T-helper 2 cell (primary cell): ENCODE measurements at regions not wholly inside any gene's neighbourhood (a gene's known extent, or its start where the extent isn't known, plus 50 kb on each side); places are given as distances from the start of the nearest gene placed in this dataset.
"Not testable (repeated sequence)": the region's sequence is repeated elsewhere in the genome, so short reads cannot be mapped to it uniquely, and the experiment has no call there.

Source experiments
- DNase-seq, 5 experiments: peaks; one replicate each; pipeline versions ENCODE4 v3.0.0 to v3.0.0-alpha.2; 2012 to 2022

DNA sequence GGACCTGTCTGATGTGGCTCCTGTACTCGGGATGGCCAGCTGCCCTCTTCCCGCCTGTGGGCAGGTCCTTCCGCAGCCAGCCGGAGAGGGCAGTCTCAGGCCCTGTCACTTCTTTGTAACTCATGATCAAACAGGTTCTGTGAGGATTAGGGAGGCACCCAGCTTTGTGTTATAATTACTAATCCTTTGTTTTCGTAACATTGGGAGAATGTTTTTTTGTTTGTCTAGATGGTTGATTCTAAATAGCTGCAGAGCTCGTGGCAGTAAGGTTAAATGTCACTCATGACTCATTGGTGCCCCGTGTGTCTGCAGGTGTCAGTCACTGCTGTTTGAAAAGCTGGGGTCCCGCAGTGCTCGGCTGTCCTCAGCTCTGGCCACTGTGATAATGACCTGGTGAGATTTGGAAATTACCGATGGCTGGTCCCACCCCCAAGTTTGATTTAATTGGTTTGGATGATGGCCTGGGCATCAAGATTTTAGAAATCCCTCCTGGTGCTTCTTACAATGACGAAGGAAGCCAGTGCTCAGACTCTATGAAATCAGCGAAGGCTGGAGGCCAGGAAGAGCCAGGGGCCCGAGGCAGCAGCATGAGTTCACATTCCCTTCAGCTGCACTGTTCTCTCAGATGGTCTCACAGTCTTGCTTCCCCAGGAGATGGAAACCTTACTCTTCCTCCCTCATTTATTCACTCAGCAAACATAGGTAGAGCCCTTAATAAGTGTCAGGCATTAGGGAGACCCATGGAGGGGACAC is 172.8 kb downstream of the VAPA start:
- no peak for DNase-seq

DNA sequence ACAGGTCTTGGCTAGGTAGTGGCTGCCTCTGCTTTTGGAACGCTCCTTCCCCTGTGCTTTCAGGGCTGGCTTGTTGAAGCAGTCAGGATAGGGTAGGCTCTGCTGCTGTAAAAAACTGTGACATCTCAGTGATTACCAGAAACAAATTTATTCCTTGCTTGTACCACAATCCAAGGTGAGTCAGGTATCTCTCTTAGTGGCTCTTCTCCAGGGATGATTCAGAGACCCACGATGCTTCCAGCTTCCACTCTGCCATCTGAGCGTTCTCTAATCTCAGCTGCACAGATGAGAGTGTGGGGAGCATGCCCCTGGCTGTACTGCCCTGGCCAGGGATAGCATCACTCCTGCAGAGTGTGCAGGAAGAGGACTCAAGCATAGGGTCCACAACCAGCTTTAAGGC is 174.9 kb downstream of the VAPA start:
- DNase-seq = no peak

DNA sequence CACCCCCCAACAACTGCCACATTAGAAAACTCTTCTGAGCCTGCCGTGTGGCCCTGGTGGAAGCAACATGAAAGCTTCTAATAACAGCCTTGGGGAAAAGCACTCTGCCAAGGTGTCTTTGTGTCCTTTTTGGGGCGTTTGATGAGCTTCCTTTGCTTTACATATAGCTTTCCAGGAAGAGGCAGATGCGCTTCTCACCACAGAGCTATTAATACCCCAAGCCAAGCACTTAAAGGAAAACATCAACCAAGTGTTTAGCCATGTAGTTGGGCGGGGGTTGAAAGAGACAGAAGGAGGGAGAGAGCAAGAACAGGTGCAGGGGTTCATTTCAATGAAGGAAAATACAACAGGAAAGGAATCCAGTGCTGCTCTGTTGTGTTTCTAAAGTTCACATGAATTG is 176.1 kb downstream of the VAPA start:
- no peak for DNase-seq

DNA sequence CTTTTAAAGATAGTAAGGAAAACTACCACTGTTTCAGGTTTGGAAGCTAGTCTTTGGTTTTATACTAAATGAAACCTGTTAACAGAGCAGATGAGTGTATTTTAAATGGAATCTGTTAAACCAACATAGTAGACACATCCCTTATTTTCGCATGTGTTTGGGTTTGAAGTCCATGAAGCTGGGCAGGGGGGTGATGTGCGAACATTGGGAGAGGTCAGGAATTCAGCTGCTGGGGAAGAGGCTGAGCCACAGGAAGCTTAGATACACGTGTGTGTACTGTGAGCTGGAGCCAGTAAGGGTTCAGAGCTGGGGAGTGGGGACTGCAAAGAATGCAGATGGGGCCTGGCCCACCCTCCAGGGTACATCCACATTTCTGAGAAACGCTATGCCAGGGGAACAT is 176.9 kb downstream of the VAPA start:
- no peak for DNase-seq

DNA sequence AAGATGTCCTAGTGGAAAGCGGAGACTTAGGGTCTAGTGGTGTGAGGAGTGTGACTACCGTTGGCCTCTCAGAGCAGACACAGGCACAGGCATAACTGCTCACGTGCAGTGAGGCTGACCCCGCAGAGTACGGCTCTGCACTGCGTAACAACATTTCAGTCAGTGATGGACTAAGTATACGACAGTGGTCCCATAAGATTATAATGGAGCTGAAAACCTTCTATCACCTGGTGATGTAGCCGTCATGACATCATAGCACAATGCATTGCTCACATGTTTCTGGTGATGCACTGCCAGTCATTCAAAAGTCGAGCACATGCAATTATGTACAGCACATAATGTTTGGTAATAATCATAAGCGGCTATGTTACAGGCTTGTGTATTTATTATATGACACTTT is 179.6 kb downstream of the VAPA start:
- DNase-seq = no peak

DNA sequence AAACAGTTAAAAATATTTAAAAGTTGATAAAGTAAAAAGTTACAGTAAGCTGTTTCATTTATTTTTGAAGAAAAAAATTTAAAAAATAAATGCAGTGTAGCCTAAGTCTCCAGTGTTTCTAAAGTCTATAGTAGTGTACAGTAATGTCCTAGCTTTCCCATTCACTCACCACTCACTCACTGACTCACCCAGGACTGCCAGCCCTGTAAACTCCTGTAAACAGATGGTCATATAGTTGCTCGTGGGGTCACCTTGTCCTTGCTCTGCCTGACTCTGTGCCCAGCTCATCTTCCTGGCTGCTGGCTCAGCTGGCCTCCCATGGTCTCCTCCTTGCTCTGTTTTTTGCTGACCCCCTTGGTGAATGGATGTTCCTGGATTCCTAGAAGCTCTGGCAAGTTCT is 180.3 kb downstream of the VAPA start:
- no peak for DNase-seq

DNA sequence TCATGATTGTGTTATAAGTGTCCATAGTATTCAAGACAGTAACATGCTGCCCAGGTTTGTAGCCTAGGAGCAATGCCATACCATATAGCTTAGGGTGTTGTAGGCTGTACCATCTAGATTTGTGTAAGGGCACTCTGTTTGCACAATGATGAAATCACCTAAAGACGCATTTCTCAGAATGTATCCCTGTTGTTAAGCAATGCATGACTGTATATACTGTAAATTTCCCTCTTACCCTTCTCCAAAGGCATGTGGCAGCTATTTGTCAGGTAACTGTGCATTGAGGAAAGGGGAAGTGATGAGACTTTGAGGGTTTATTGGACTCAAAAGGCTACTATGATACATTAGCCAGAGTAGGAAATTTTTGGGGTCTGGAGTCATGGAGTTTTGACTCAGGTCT is 180.8 kb downstream of the VAPA start:
- DNase-seq = no peak

DNA sequence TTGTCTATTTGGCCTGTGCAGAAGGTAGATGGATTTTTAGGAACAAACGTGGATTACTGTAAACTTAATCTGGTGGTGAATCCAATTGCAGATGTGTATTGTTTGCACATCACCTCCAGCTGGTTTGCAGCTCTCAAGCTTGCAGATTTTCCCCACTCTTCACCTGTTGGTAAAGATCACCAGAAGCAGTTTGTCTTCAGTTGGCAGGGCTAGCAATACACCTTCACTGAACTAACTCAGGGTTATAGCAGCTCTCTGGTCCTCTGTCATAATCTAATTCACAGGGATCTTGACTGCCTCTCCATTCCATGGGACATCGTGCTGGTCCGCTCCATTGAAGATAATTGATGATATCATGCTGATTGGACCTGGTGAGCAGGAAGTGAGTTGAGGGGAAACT is 181.5 kb downstream of the VAPA start:
- DNase-seq = no peak

DNA sequence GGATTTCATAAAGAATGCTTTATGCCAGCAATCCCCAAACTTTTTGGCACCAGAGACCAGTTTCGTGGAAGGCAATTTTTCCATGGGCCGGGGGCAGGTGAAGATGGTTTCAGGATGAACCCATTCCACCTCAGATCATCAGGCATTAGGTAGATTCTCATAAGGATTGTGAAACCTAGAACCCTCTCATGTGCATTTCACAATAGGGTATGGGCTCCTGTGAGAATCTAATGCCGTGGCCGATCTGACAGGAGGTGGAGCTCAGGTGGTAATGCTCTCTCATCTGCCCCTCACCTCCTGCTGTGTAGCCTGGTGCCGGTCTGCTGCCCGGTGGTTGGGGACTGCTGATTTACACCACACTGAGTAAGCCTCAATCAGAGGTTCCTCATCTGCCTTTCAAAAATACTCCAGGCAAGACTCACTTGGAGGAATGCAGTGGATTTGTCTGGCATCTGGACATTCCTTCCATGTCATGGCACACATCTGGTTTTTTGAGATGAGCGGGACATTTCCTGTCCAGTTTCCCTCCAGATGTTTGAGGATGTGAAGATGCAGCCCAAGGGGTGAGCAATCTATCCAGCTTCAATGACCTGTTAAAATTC is 185.8 kb downstream of the VAPA start:
- no peak for DNase-seq

DNA sequence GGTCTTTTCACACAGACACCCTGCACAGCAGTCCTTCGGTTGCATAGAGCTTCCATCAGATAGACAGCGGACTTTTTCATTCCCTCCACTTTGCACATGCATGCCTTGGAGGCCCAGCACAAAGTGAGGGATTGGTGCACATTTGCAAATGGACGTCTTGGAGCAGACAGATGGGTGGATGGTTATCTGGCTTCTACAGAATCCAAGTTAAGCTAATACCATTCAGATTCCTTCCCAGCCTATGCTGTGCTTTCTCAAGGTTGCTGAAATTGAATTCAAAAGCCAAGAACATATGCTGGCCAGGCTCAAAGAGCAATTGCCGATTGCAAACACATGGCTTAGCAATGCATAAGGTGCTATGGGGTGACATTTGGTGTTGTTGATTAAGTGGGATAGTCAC is 186.4 kb downstream of the VAPA start:
- no peak for DNase-seq

DNA sequence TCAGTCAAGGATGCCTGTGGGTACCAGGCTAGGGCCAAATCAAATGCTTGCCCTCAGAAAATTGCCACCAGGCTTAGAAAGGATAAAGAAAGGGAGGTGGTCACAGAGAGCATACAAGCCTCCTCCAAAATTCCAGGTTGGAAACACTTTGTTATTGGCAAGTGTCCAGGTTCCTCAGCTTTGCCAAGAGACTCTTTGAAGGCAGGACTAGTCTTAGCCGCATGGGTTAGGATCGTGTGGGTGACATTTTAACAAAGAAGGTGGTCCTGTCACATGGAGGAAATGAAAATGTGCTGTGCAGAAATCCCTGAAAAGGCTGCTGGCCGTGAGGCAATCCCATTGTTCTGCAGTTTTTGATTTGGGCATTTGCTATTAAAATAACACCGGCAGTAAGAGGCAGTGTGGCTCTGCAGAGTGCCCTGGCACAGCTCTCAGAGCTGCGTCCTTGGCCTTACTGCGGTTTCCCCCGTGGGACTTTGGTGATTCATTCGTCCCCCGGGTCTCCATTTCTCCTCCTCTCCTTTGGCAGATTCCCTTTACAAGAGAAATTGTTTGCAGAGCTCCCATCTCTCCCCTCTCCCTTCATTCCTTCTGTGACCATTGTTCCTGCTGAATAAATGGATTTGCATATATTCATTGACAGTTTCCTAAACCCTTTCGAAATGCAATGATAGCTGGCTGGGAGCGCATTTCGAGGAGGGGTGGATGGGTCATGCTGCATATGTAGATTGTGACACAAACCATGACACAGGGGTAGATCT is 187.3 kb downstream of the VAPA start:
- DNase-seq = no peak

DNA sequence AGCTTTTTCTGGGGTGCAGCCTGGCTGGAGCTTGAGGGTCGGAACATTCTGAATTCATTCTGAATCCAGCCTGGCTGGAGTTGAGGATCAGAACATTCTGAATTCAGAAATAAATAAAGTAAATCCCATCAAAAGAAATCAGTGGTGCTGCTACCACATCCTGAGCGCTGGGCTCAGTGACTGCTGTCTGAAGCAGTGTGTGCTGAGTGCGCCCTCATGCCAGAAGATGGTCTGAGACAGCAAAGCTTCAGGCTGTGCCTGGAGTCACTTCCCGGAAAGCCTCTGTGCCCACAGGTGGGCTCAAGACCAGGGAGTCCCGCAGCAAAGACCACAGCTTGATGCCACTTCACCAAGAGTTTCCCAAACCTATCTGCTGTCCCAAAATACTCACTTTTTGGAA is 187.9 kb downstream of the VAPA start:
- no peak for DNase-seq

DNA sequence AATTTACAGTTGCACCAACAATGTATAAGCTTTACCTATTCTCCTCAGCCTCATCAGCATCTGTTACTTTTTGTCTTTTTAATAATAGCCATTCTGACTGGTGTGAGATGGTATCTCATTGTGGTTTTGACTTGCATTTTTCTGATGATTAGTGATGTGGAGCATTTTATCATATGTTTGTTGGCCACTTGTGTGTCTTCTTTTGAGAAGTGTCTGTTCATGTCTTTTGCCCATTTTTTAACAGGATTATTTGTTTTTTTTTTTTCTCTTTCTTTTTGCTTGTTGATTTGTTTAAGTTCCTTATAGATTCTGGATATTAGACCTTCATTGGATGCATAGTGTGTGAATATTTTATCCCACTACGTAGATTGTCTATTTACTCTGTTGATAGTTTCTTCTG is 191.3 kb downstream of the VAPA start:
- DNase-seq = not testable (repeated sequence)

DNA sequence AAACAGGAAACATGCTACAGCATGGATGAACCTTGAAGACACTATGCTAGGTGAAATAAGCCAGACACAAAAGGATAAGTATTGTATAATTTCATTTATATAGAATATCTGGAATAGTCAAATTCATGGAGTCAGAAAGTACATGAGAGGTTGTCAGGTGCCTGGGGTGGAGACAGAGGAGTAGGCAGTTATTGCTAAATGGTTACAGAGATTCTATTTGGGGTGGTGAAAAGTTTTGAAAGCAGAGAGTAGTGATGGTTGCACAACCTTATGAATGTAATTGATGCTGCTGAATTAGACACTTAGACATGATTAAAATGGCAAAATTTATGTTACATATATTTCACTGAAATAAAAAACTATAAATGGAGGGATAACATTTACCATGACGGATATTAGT is 197.4 kb downstream of the VAPA start:
- DNase-seq = no peak

DNA sequence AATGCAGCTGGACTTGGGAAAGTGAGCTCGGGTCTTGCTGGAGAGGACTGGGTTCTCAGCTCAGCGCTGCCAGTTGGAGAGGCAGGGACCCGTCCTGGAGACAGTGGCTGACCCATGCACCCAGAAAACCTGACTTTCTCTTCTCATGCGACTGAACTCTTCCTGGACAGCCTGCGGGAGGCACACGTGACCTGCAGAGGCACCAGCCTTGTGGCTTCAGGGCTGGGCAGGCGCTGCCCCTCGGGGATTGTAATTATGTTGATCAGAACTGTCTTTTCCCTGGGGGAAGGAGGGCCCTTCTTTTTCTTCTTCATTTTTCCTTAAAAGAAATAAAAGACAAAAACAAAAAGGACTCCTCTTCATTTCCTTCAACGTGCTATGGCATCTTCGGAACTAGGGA is 198.1 kb downstream of the VAPA start:
- DNase-seq = no peak

DNA sequence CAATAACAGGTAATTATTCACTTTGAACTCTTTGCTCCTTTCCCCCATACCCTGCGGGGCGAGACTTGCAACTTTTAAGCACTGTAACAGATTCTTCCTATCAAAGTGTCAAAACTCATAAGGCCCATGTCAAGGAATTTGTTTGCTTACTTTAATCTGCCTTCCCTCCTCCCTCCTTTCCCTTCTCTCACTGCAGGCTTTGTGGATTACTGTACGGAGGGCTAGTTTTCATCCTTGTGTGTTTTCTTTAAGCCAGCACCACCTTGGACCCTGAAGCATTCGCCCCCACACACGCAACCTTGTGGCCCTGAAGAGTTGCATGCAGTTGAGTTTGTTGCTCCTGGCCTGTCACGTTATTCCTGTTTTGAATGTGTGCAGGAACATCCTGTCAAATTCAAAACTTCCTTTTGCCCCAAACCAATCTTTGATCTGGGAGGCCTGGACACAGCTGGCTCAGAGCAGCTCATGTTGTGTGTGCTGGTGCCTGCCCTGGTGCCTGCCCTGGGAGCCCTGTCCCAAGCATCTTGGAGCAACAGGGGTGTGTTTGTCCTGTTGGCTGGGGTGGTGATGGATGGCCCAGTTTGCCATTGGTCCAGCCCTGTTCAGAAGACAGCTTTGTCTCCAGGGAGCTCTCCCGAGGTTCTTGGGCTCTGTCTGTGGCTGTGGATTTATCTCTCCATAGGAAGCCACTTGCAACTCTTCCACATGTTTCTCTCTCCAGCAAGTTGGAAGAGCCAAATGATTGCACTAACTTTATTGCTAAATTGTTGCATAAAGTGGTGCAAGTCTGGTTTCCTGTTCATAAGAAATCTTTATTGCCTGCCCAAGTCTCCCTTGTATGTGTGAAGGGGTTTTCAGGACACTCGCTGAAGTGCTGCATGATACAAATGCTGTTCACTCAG is 199.6 kb downstream of the VAPA start:
- no peak for DNase-seq

DNA sequence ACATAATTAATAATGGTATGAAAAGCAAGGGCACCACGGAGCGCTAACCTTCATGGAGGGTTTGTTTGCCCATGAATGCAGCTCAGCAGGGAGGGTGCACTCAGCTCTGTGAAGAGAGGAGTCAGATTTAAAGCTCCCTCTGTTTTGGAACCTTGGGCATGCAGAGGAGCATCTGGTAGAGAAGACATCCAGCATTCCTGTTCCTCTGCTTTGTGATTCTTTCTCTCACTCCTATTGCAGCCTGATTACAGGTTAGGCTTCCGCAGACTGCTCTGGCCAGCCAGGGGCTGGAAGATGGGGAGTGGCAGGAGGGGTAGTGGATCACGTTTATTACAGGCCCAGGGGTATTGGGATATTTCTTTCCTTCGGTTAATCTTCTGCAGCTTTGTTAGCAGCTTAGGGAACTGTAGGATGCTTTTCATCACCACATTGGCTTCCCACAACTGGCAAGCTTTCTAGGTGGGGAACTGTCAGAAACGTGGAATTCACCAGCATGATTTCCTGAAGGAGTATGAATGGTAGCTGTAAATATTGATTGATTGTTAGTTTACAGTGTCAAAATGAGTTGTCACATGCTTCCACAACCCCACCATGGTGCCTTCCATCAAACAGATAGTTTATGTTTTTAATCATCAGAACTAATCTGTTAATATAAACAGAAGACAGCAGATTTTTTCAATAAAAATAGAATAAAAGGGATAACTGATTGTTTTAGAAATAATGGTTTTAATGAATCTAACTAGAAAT is 201.1 kb downstream of the VAPA start:
- no peak for DNase-seq

DNA sequence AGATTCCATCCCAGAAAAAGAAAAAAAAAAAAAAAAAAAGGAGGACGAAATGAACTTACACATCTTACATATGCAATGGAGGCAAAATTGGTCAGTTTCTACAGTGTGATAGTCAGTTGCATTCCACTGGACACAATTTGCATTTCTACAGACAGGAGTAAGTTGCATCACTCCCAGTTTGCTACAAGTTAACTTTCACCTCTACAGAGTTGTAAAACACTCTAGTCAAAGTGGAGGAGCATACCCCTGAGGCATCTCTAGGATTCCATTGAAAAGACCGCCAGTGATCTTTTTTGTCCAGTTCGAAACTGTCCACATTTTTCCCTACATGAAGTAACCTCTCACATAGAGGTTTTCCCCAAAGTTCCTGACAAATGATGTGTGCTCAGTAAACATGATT is 202.8 kb downstream of the VAPA start:
- no peak for DNase-seq

DNA sequence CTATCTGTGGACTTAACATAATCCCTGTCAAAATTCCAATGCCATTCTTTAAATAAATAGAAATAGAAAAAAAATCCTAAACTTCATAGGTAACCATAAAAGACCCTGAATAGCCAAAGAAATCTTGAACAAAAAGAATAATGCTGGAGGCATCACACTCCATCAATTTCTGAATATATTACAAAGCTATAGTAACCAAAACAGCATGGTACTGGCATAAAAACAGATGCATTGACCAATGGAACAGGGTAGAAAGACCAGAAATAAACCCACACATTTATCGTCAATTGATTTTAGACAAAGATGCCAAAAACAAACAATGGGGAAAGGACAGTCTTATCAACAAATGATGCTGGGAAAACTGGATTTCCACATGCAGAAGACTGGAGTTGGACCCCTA is 205.7 kb downstream of the VAPA start:
- no peak for DNase-seq

DNA sequence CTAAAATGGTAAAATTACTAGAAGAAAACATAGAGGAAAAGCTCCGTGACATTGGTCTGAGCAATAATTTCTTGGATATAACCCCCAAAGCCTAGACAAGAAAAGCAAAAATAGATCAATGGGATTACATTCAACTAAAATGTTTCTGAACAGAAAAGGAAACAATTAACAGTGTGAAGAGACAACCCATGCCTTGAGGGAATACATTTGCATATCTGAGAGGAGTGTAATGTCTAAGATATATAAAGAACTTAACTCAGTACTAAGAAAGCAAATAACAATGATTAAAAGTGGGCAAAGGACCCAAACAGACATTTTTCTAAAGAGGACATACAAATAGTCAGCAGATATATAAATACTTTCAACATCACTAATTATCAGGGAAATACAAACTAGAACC is 206.2 kb downstream of the VAPA start:
- DNase-seq = no peak

DNA sequence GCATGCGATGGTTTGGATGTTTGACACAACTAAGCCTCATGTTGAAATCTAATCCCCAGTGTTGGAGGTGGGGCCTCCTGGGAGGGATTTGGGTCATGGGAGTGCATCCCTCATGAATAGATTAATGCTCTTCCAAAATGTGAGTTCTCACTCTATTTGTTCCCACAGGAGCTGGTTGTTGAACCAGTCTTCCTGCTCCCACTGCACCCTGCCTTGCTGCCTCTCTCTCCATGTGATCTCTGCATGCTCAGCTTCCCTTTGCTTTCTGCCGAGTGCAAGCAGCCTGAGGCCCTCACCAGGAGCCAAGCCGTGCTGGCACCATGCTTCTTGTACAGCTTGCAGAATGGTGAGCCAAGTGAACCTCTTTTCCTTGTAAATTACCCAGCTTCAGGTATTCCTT is 206.8 kb downstream of the VAPA start:
- no peak for DNase-seq

DNA sequence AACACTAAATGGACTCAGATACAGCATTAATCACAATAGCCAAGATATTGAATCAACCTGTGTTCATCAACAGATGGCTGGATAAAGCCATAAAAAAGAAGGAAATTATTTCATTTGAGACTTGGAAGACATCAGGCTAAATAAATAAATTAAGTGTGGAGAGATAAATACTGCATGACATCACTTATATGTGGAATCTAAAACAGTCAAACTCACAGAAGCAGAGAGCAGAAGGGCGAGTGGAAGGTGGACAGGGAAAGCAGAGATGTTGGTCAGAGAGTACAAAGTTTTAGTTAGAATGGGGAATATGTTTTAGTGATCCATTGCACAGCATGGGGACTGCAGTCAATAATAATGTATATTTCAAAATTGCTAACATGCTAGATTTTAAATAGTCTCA is 207.2 kb downstream of the VAPA start:
- DNase-seq = no peak
